ENCODE measurements at regions not wholly inside any gene's neighbourhood (a gene's known extent, or its start where the extent isn't known, plus 50 kb on each side); places are given as distances from the start of the nearest gene placed in this dataset.

- ATAC-seq (no peak), DNase-seq (no peak)
- Histone ChIP-seq H3K4me1 (no peaks in the 10 kb centered on the region), H3K9me3 (no peaks in the 10 kb centered on the region), H3K27ac (no peak overlapping the region), H3K4me3 (no peak overlapping the region), H3K36me3 (no peaks in the 10 kb centered on the region), H3K27me3 (no peaks in the 10 kb centered on the region)
- no peak for TF ChIP-seq CTCF (IDR thresholded peaks at IDR 0.05)
- intact Hi-C loops (cut with DNase I), result no loop called here
These were observed 595.7 kb downstream of the TFAP2B start for GRCh38 chr6:51414361-51414760.

DNA sequence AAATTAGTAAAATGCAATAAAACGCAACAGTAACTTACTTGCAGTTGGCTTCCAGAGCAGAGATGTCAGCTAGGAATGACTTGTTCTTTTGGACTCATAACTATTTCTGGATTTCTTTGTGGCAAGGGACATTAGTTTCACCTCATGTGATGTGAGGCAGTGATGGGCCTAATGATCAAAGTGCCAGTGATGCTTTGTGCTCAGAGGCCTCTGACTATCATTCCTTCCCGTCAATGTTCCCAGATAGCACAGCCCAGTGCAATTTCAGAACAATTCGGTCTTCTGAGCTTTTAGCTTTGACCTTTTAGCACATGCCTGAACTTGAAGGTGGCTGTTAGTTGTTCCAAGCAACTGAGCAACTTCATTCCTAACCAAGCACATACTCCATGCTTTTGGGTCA, 596.8 kb downstream of the TFAP2B start:
- no peaks in the 10 kb centered on the region for H3K27me3 ChIP-seq
- intact Hi-C loops (cut with DNase I), result no loop called here
- no peaks in the 10 kb centered on the region for H3K4me1 ChIP-seq
- no peak overlapping the region for H3K4me3 ChIP-seq
- no peaks in the 10 kb centered on the region for H3K9me3 ChIP-seq
- no peak for DNase-seq
- no peaks in the 10 kb centered on the region for H3K36me3 ChIP-seq
- no peak for ATAC-seq
- TF ChIP-seq CTCF (IDR thresholded peaks at IDR 0.05), result no peak
- no peak overlapping the region for H3K27ac ChIP-seq

- H3K4me3 ChIP-seq, result no peak overlapping the region
- H3K4me1 ChIP-seq, result no peaks in the 10 kb centered on the region
- no peaks in the 10 kb centered on the region for H3K27me3 ChIP-seq
- no peaks in the 10 kb centered on the region for H3K9me3 ChIP-seq
- ATAC-seq, result no peak
- DNase-seq, result no peak
- H3K36me3 ChIP-seq, result no peaks in the 10 kb centered on the region
- TF ChIP-seq CTCF (IDR thresholded peaks at IDR 0.05), result no peak
- intact Hi-C loops (cut with DNase I), result no loop called here
- no peak overlapping the region for H3K27ac ChIP-seq
These were observed 610.5 kb downstream of the TFAP2B start for GRCh38 chr6:51429017-51429712.

GRCh38 chr6:51430589-51430988, 611.9 kb downstream of the TFAP2B start:
- no peak for ATAC-seq
- H3K9me3 ChIP-seq, result no peaks in the 10 kb centered on the region
- H3K27me3 ChIP-seq, result no peaks in the 10 kb centered on the region
- H3K4me3 ChIP-seq, result no peak overlapping the region
- H3K36me3 ChIP-seq, result no peaks in the 10 kb centered on the region
- no peaks in the 10 kb centered on the region for H3K4me1 ChIP-seq
- TF ChIP-seq CTCF (IDR thresholded peaks at IDR 0.05), result no peak
- no peak overlapping the region for H3K27ac ChIP-seq
- DNase-seq, result no peak
- intact Hi-C loops (cut with DNase I), result no loop called here

DNA sequence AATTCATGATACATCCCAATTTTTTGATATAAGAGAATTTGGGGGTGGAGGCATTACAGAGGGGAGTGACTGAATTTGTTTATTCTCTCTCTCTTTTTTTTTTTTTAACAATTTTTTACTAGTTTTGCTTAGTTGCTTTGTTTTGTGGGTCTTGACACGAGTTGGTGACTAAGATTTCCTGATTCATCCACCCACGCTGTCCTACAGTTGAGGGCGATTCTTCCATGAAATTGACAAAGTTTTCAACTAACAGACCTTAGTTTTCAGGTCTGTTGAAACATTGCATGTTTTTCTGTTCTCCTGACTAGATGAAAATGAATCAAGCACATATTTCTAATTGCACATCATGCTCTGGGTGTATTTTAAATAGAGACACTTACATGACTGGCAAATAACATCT, 613.8 kb downstream of the TFAP2B start:
- Histone ChIP-seq H3K4me3 (no peak overlapping the region), H3K36me3 (no peaks in the 10 kb centered on the region), H3K27me3 (no peaks in the 10 kb centered on the region), H3K9me3 (no peaks in the 10 kb centered on the region), H3K27ac (no peak overlapping the region), H3K4me1 (no peaks in the 10 kb centered on the region)
- TF ChIP-seq CTCF (IDR thresholded peaks at IDR 0.05), result no peak
- intact Hi-C loops (cut with DNase I), result no loop called here
- ATAC-seq, result no peak
- DNase-seq, result no peak

Data from left lung (tissue), 4 donors.